ENCODE measurements at regions not wholly inside any gene's neighbourhood (a gene's known extent, or its start where the extent isn't known, plus 50 kb on each side); places are given as distances from the start of the nearest gene placed in this dataset.

GRCh38 chr13:47142105-47142504 lies 245.3 kb upstream of the HTR2A start:
- TF ChIP-seq CTCF (IDR thresholded peaks at IDR 0.05): no peak
- no peak for TF ChIP-seq POLR2A (IDR thresholded peaks at IDR 0.05)
